Adrenal gland (tissue), 5 donors: ENCODE measurements at regions not wholly inside any gene's neighbourhood (a gene's known extent, or its start where the extent isn't known, plus 50 kb on each side); places are given as distances from the start of the nearest gene placed in this dataset.

ENCODE experiments used
- CTCF ChIP-seq, 6 experiments: fragments of 450-650 bp in 4 of 6; fragments of 200-600 bp in 2 of 6; sonication (generic) in 1 of 6; IDR thresholded peaks; 1 replicate in 5 of 6; 2 replicates in 1 of 6; pipeline versions ENCODE4 v1.5.1 to v1.8.0; 2016 to 2021; ENCODE audit warnings: antibody characterized with exemption in 6 of 6, mild to moderate bottlenecking in 2 of 6, moderate library complexity in 1 of 6
- POLR2A ChIP-seq, 2 donors: fragments of 450-650 bp; IDR thresholded peaks; one replicate each; pipeline ENCODE4 v1.6.1; 2017; ENCODE audit warnings: antibody characterized with exemption in 2 of 2, mild to moderate bottlenecking in 2 of 2, moderate library complexity in 1 of 2
- donor health status: DM: no; HTN: no; CAD: no.

GRCh38 chr3:107911337-107912000 lies 179.4 kb downstream of the CD47 start:
- TF ChIP-seq CTCF (IDR thresholded peaks at IDR 0.05) (no peak), POLR2A (IDR thresholded peaks at IDR 0.05) (no peak)
